ENCODE measurements at regions not wholly inside any gene's neighbourhood (a gene's known extent, or its start where the extent isn't known, plus 50 kb on each side); places are given as distances from the start of the nearest gene placed in this dataset.
A peak's percentile ranks its signal among the peaks of the same experiment; 100 is the strongest.

DNA sequence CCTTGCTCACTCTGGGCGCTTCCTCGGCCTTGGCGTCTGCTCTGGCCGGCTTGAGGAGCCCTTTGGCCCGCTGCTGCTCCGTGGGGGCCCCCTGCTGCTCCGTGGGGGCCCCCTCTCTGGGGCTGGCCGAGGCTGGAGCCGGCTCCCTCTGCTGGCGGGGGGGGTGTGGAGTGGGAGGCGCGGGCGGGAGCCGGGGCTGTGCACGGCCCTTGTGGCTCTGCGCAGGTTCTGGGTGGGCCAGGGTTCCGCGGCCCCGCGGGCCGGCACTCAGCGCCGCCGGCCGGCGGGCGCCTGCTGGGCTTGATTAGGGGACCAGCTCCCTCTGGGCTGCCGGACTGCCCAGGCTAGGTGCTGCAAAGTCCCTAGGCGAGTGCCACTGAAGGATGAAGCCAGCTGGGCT is 436.2 kb downstream of the SLITRK6 start:
- Histone ChIP-seq H3K36me3 (ENCODE audit: insufficient read depth, low read length) (no peaks in the 10 kb centered on the region), H3K27ac (ENCODE audit: low read depth, low read length) (no peak overlapping the region), H3K27me3 (ENCODE audit: insufficient read depth, low read length, poor library complexity, severe bottlenecking) (no peaks in the 10 kb centered on the region), H3K4me3 (ENCODE audit: low read length) (no peak overlapping the region), H3K9me3 (ENCODE audit: low read length) (no peaks in the 10 kb centered on the region), H3K4me1 (ENCODE audit: insufficient read depth, low read length) (no peaks in the 10 kb centered on the region)
- H3K4me1 Mint-ChIP-seq = no peaks in the 10 kb centered on the region
- ChIA-PET POLR2A (no interaction called here), CTCF (no interaction called here)
- peaks cover 2 to 23% (median 5%) of the 10 kb centered on the region in 5 donors for H3K9me3 Mint-ChIP-seq
- H3K27me3 Mint-ChIP-seq = no peaks in the 10 kb centered on the region
- H3K36me3 Mint-ChIP-seq = no peaks in the 10 kb centered on the region
- DNase-seq = no peak
- no peak overlapping the region for H3K27ac Mint-ChIP-seq
- H3K4me3 Mint-ChIP-seq = no peak overlapping the region

DNA sequence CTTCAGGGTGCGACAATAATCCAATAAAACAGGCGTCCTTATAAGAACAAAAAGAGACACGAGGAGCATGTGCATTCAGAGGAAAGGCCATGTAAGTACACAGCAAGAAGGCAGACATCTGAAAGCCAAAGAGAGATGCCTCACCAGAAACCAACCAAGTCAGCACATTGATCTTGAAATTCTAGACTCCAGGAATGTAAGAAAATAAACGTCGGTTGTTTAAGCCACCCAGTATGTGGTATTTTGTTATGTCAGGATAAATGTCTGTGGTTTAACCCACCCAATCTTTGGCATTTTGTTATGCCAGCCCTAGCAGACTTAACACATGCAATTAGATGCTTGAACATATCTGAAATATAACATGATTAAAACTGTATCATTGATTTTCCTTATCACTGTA is 452.0 kb downstream of the SLITRK6 start:
- Mint-ChIP-seq H3K4me3 (no peak overlapping the region), H3K4me1 (no peaks in the 10 kb centered on the region), H3K36me3 (no peaks in the 10 kb centered on the region), H3K27me3 (no peaks in the 10 kb centered on the region), H3K9me3 (peaks cover 0 to 19% (median 2%) of the 10 kb centered on the region in 5 donors), H3K27ac (peak overlapping the region in 1 of 8 donors; percentile 84)
- Histone ChIP-seq H3K27me3 (ENCODE audit: insufficient read depth, low read length, poor library complexity, severe bottlenecking) (no peaks in the 10 kb centered on the region), H3K4me3 (ENCODE audit: low read length) (no peak overlapping the region), H3K27ac (ENCODE audit: low read depth, low read length) (no peak overlapping the region), H3K36me3 (ENCODE audit: insufficient read depth, low read length) (no peaks in the 10 kb centered on the region), H3K9me3 (ENCODE audit: low read length) (no peaks in the 10 kb centered on the region), H3K4me1 (ENCODE audit: insufficient read depth, low read length) (no peaks in the 10 kb centered on the region)
- DNase-seq = no peak
- CTCF ChIA-PET = no interaction called here
- POLR2A ChIA-PET = no interaction called here

GRCh38 chr13:85334187-85334586 is 465.0 kb downstream of the SLITRK6 start:
- ChIA-PET CTCF (no interaction called here), POLR2A (interaction anchor here (0.7 kb wide), 1 partner anchor 8 kb away, joined by 5 read pairs; no protein-coding TSS in a partner anchor)
- Histone ChIP-seq H3K27me3 (ENCODE audit: insufficient read depth, low read length, poor library complexity, severe bottlenecking) (no peaks in the 10 kb centered on the region), H3K4me3 (ENCODE audit: low read length) (no peak overlapping the region), H3K9me3 (ENCODE audit: low read length) (no peaks in the 10 kb centered on the region), H3K4me1 (ENCODE audit: insufficient read depth, low read length) (no peaks in the 10 kb centered on the region), H3K27ac (ENCODE audit: low read depth, low read length) (no peak overlapping the region), H3K36me3 (ENCODE audit: insufficient read depth, low read length) (no peaks in the 10 kb centered on the region)
- no peak for DNase-seq
- Mint-ChIP-seq H3K4me1 (no peaks in the 10 kb centered on the region), H3K9me3 (peaks cover 0 to 29% (median 0%) of the 10 kb centered on the region in 5 donors), H3K36me3 (no peaks in the 10 kb centered on the region), H3K27ac (no peak overlapping the region), H3K4me3 (no peak overlapping the region), H3K27me3 (no peaks in the 10 kb centered on the region)

GRCh38 chr13:85333506-85334020 is 465.7 kb downstream of the SLITRK6 start:
- no peak overlapping the region for H3K27ac Mint-ChIP-seq
- Histone ChIP-seq H3K9me3 (ENCODE audit: low read length) (no peaks in the 10 kb centered on the region), H3K27ac (ENCODE audit: low read depth, low read length) (no peak overlapping the region), H3K36me3 (ENCODE audit: insufficient read depth, low read length) (no peaks in the 10 kb centered on the region), H3K27me3 (ENCODE audit: insufficient read depth, low read length, poor library complexity, severe bottlenecking) (no peaks in the 10 kb centered on the region), H3K4me1 (ENCODE audit: insufficient read depth, low read length) (no peaks in the 10 kb centered on the region), H3K4me3 (ENCODE audit: low read length) (no peak overlapping the region)
- H3K9me3 Mint-ChIP-seq = peaks cover 0 to 24% (median 0%) of the 10 kb centered on the region in 5 donors
- H3K4me3 Mint-ChIP-seq = no peak overlapping the region
- H3K27me3 Mint-ChIP-seq = no peaks in the 10 kb centered on the region
- ChIA-PET CTCF (no interaction called here), POLR2A (interaction anchor here (0.7 kb wide), 1 partner anchor 7 kb away, joined by 5 read pairs; no protein-coding TSS in a partner anchor)
- H3K36me3 Mint-ChIP-seq = no peaks in the 10 kb centered on the region
- DNase-seq = no peak
- H3K4me1 Mint-ChIP-seq = no peaks in the 10 kb centered on the region

- CTCF ChIA-PET = no interaction called here
- Histone ChIP-seq H3K36me3 (ENCODE audit: insufficient read depth, low read length) (no peaks in the 10 kb centered on the region), H3K4me1 (ENCODE audit: insufficient read depth, low read length) (no peaks in the 10 kb centered on the region), H3K27ac (ENCODE audit: low read depth, low read length) (no peak overlapping the region), H3K4me3 (ENCODE audit: low read length) (no peak overlapping the region), H3K27me3 (ENCODE audit: insufficient read depth, low read length, poor library complexity, severe bottlenecking) (no peaks in the 10 kb centered on the region), H3K9me3 (ENCODE audit: low read length) (no peaks in the 10 kb centered on the region)
- Mint-ChIP-seq H3K4me1 (no peaks in the 10 kb centered on the region), H3K36me3 (no peaks in the 10 kb centered on the region), H3K9me3 (peaks cover 0 to 22% (median 0%) of the 10 kb centered on the region in 5 donors), H3K27me3 (no peaks in the 10 kb centered on the region), H3K4me3 (no peak overlapping the region), H3K27ac (no peak overlapping the region)
- no peak for DNase-seq
- POLR2A ChIA-PET = no interaction called here
Measured at GRCh38 chr13:85332615-85333014, 466.6 kb downstream of the SLITRK6 start.

GRCh38 chr13:85321734-85322133 is 477.5 kb downstream of the SLITRK6 start:
- CTCF ChIA-PET = no interaction called here

GRCh38 chr13:85317781-85318180 is 481.4 kb downstream of the SLITRK6 start:
- Mint-ChIP-seq H3K9me3 (peaks cover 0 to 18% (median 0%) of the 10 kb centered on the region in 5 donors), H3K36me3 (no peaks in the 10 kb centered on the region), H3K4me3 (no peak overlapping the region), H3K27ac (no peak overlapping the region), H3K4me1 (no peaks in the 10 kb centered on the region), H3K27me3 (no peaks in the 10 kb centered on the region)
- Histone ChIP-seq H3K27ac (ENCODE audit: low read depth, low read length) (no peak overlapping the region), H3K27me3 (ENCODE audit: insufficient read depth, low read length, poor library complexity, severe bottlenecking) (no peaks in the 10 kb centered on the region), H3K36me3 (ENCODE audit: insufficient read depth, low read length) (no peaks in the 10 kb centered on the region), H3K4me3 (ENCODE audit: low read length) (no peak overlapping the region), H3K9me3 (ENCODE audit: low read length) (no peaks in the 10 kb centered on the region), H3K4me1 (ENCODE audit: insufficient read depth, low read length) (no peaks in the 10 kb centered on the region)
- no peak for DNase-seq
- CTCF ChIA-PET = no interaction called here
- POLR2A ChIA-PET = no interaction called here

More at GRCh38 chr13:85321734-85322133, 477.5 kb downstream of the SLITRK6 start:
- no peaks in the 10 kb centered on the region for H3K4me1 Mint-ChIP-seq
- H3K4me3 ChIP-seq (ENCODE audit: low read length) = no peak overlapping the region
- peaks cover 0 to 21% (median 2%) of the 10 kb centered on the region in 5 donors for H3K9me3 Mint-ChIP-seq
- no peak overlapping the region for H3K27ac ChIP-seq (ENCODE audit: low read depth, low read length)
- H3K4me3 Mint-ChIP-seq = no peak overlapping the region
- H3K4me1 ChIP-seq (ENCODE audit: insufficient read depth, low read length) = no peaks in the 10 kb centered on the region
- no peaks in the 10 kb centered on the region for H3K9me3 ChIP-seq (ENCODE audit: low read length)
- no peak for DNase-seq
- no peaks in the 10 kb centered on the region for H3K36me3 Mint-ChIP-seq
- no peaks in the 10 kb centered on the region for H3K27me3 Mint-ChIP-seq
- H3K27me3 ChIP-seq (ENCODE audit: insufficient read depth, low read length, poor library complexity, severe bottlenecking) = no peaks in the 10 kb centered on the region
- POLR2A ChIA-PET = no interaction called here
- no peak overlapping the region for H3K27ac Mint-ChIP-seq
- no peaks in the 10 kb centered on the region for H3K36me3 ChIP-seq (ENCODE audit: insufficient read depth, low read length)

- H3K27me3 Mint-ChIP-seq = no peaks in the 10 kb centered on the region
- H3K4me3 ChIP-seq (ENCODE audit: low read length) = no peak overlapping the region
- no peak for DNase-seq
- H3K27ac Mint-ChIP-seq = no peak overlapping the region
- H3K4me3 Mint-ChIP-seq = no peak overlapping the region
- H3K27ac ChIP-seq (ENCODE audit: low read depth, low read length) = no peak overlapping the region
- POLR2A ChIA-PET = no interaction called here
- no peaks in the 10 kb centered on the region for H3K4me1 Mint-ChIP-seq
- H3K27me3 ChIP-seq (ENCODE audit: insufficient read depth, low read length, poor library complexity, severe bottlenecking) = no peaks in the 10 kb centered on the region
- CTCF ChIA-PET = no interaction called here
- no peaks in the 10 kb centered on the region for H3K36me3 Mint-ChIP-seq
- no peaks in the 10 kb centered on the region for H3K36me3 ChIP-seq (ENCODE audit: insufficient read depth, low read length)
- no peaks in the 10 kb centered on the region for H3K9me3 ChIP-seq (ENCODE audit: low read length)
- H3K4me1 ChIP-seq (ENCODE audit: insufficient read depth, low read length) = no peaks in the 10 kb centered on the region
- peaks cover 0 to 12% (median 2%) of the 10 kb centered on the region in 5 donors for H3K9me3 Mint-ChIP-seq
Measured at GRCh38 chr13:85316506-85317025, 482.7 kb downstream of the SLITRK6 start.
